H1 (cell line): ENCODE measurements at regions not wholly inside any gene's neighbourhood (a gene's known extent, or its start where the extent isn't known, plus 50 kb on each side); places are given as distances from the start of the nearest gene placed in this dataset.

ENCODE experiments used
- CTCF ChIA-PET: fragments of 300-600 bp; sonication (Branson Sonifier 250); formaldehyde crosslinking; loops from one replicate; lab custom pipeline; 2021; ENCODE audit not compliant: partially characterized antibody; lab: Charles Lee
- POLR2A ChIA-PET: fragments of 300-600 bp; sonication (Branson Sonifier 250); formaldehyde crosslinking; loops from one replicate; lab custom pipeline; 2021; ENCODE audit warnings: inconsistent platforms; ENCODE audit not compliant: partially characterized antibody; lab: Charles Lee
- DNase-seq, 2 experiments: peaks; one replicate each; pipeline versions ENCODE4 v3.0.0 to v3.0.0-alpha.2; 2010 to 2022; ENCODE audit warnings: low spot score in 2 of 2, low read depth in 1 of 2, mixed read lengths in 1 of 2
- FAIRE-seq: peaks from 2 replicates; lab custom pipeline; 2011; peaks lifted over from hg19 to GRCh38; lab: Jason Lieb, UNC
- H2AFZ ChIP-seq: 2 replicates; pipeline ENCODE4 v1.8.1; 2012; ENCODE audit warnings: low read length, inconsistent platforms
- H2AK5ac ChIP-seq: 2 replicates; pipeline ENCODE4 v1.6.1; 2013; ENCODE audit warnings: low read depth, low read length
- H2BK120ac ChIP-seq: replicated peaks from 2 replicates; pipeline ENCODE3; 2013; ENCODE audit warnings: low read depth, low read length, inconsistent platforms
- H2BK12ac ChIP-seq: 2 replicates; pipeline ENCODE4 v1.6.1; 2013; ENCODE audit warnings: low read depth, low read length
- H2BK15ac ChIP-seq: 2 replicates; pipeline ENCODE4 v1.6.1; 2013; ENCODE audit warnings: low read length
- H2BK20ac ChIP-seq: 2 replicates; pipeline ENCODE4 v1.6.1; 2013; ENCODE audit warnings: low read length
- H2BK5ac ChIP-seq: 2 replicates; pipeline ENCODE4 v1.6.1; 2013; ENCODE audit warnings: low read depth, low read length
- H3K14ac ChIP-seq: 2 replicates; pipeline ENCODE4 v1.6.1; 2013; ENCODE audit warnings: inconsistent platforms; ENCODE audit not compliant: insufficient read length
- H3K18ac ChIP-seq: 2 replicates; pipeline ENCODE4 v1.6.1; 2013; ENCODE audit warnings: low read length; ENCODE audit errors: extremely low read depth
- H3K23ac ChIP-seq: 2 replicates; pipeline ENCODE4 v1.6.1; 2013; ENCODE audit warnings: inconsistent platforms; ENCODE audit not compliant: insufficient read length
- H3K23me2 ChIP-seq: 2 replicates; pipeline ENCODE4 v1.6.1; 2013; ENCODE audit warnings: low read depth, low read length
- H3K27ac ChIP-seq: 2 replicates; pipeline ENCODE4 v1.6.1; 2011; ENCODE audit warnings: low read depth, low read length, inconsistent platforms
- H3K27me3 ChIP-seq, 4 experiments: replicated peaks in 1 of 4; 1 replicate in 1 of 4; 2 replicates in 3 of 4; pipeline versions ENCODE4 v1.6.1 to v1.8.1; 2011 to 2013; ENCODE audit warnings: low read length in 3 of 4, mild to moderate bottlenecking in 3 of 4, inconsistent platforms in 2 of 4, mixed read lengths in 2 of 4, moderate library complexity in 1 of 4; ENCODE audit not compliant: control insufficient read depth in 3 of 4, insufficient read depth in 3 of 4; ENCODE audit errors: extremely low read depth in 1 of 4
- H3K36me3 ChIP-seq, 4 experiments: 2 replicates each; pipeline versions ENCODE4 v1.6.1 to v1.8.1; 2011 to 2013; ENCODE audit warnings: mild to moderate bottlenecking in 4 of 4, low read length in 3 of 4, moderate library complexity in 2 of 4, control low read depth in 1 of 4, inconsistent platforms in 1 of 4; ENCODE audit not compliant: insufficient read depth in 4 of 4, control insufficient read depth in 2 of 4
- H3K4ac ChIP-seq: replicated peaks from 2 replicates; pipeline ENCODE3; 2013; ENCODE audit warnings: low read length, low read depth, mixed read lengths, inconsistent platforms; ENCODE audit not compliant: insufficient read length
- H3K4me1 ChIP-seq, 4 experiments: replicated peaks in 1 of 4; 1 replicate in 1 of 4; 2 replicates in 3 of 4; pipeline versions ENCODE4 v1.6.1 to v1.8.1; 2011 to 2013; ENCODE audit warnings: low read length in 3 of 4, inconsistent platforms in 2 of 4, mixed read lengths in 1 of 4; ENCODE audit not compliant: insufficient read depth in 4 of 4, control insufficient read depth in 3 of 4
- H3K4me2 ChIP-seq, 2 experiments: 2 replicates each; pipeline versions ENCODE4 v1.6.1 to v1.8.1; 2011 to 2013; ENCODE audit warnings: low read depth in 2 of 2, low read length in 2 of 2, control low read depth in 1 of 2, inconsistent platforms in 1 of 2, mild to moderate bottlenecking in 1 of 2; ENCODE audit not compliant: insufficient read depth in 1 of 2
- H3K4me3 ChIP-seq, 4 experiments: fragments of 200-600, 300-600 bp in 1 of 4; sonication (generic), shearing (Covaris generic), sonication (Bioruptor Twin) in 1 of 4; 2 replicates each; pipeline versions ENCODE4 v1.5.1 to v1.8.1; 2011 to 2016; ENCODE audit warnings: low read length in 4 of 4, low read depth in 3 of 4, control low read depth in 2 of 4, inconsistent platforms in 2 of 4, mild to moderate bottlenecking in 2 of 4, mixed read lengths in 1 of 4, moderate library complexity in 1 of 4; ENCODE audit not compliant: insufficient read depth in 2 of 4; ENCODE audit errors: extremely low read depth in 1 of 4
- H3K56ac ChIP-seq: replicated peaks from 2 replicates; pipeline ENCODE3; 2013; ENCODE audit warnings: low read depth, mild to moderate bottlenecking, mixed read lengths, low read length, inconsistent platforms; ENCODE audit not compliant: insufficient read length
- H3K79me1 ChIP-seq: 2 replicates; pipeline ENCODE4 v1.6.1; 2013; ENCODE audit warnings: low read depth, low read length, control low read depth
- H3K79me2 ChIP-seq, 2 experiments: 2 replicates each; pipeline versions ENCODE4 v1.6.1 to v1.8.1; 2012 to 2013; ENCODE audit warnings: low read length in 2 of 2, mild to moderate bottlenecking in 2 of 2, inconsistent platforms in 1 of 2; ENCODE audit not compliant: insufficient read depth in 2 of 2, control insufficient read depth in 1 of 2
- H3K9ac ChIP-seq, 4 experiments: replicated peaks in 1 of 4; 1 replicate in 1 of 4; 2 replicates in 3 of 4; pipeline versions ENCODE4 v1.6.1 to v1.8.1; 2011 to 2013; ENCODE audit warnings: low read depth in 3 of 4, low read length in 3 of 4, control low read depth in 2 of 4, mild to moderate bottlenecking in 2 of 4, moderate library complexity in 2 of 4, inconsistent platforms in 1 of 4; ENCODE audit errors: extremely low read depth in 1 of 4
- H3K9me3 ChIP-seq, 2 experiments: 2 replicates each; pipeline versions ENCODE4 v1.6.1 to v1.8.1; 2012 to 2013; ENCODE audit warnings: mild to moderate bottlenecking in 2 of 2, moderate library complexity in 2 of 2, control low read depth in 1 of 2, inconsistent platforms in 1 of 2, low read depth in 1 of 2, low read length in 1 of 2, mixed read lengths in 1 of 2; ENCODE audit not compliant: insufficient read depth in 2 of 2
- H4K20me1 ChIP-seq, 2 experiments: replicated peaks in 1 of 2; 2 replicates each; pipeline versions ENCODE3 to v1.8.1; 2011 to 2013; ENCODE audit warnings: inconsistent platforms in 2 of 2, low read length in 2 of 2, mild to moderate bottlenecking in 1 of 2; ENCODE audit not compliant: insufficient read depth in 2 of 2, control insufficient read depth in 1 of 2
- H4K5ac ChIP-seq: 2 replicates; pipeline ENCODE4 v1.6.1; 2013; ENCODE audit warnings: low read length, low read depth, mixed read lengths, inconsistent platforms; ENCODE audit not compliant: insufficient read length
- H4K8ac ChIP-seq: 2 replicates; pipeline ENCODE4 v1.8.0; 2013; ENCODE audit warnings: mild to moderate bottlenecking, moderate library complexity, low read length, inconsistent platforms; ENCODE audit not compliant: insufficient read depth; ENCODE audit errors: extremely low read depth
- H4K91ac ChIP-seq: replicated peaks from 2 replicates; pipeline ENCODE3; 2013; ENCODE audit warnings: low read length, mixed read lengths, inconsistent platforms; ENCODE audit not compliant: insufficient read length
- BCL11A ChIP-seq, 2 experiments: IDR thresholded peaks; one replicate each; pipeline ENCODE4 v1.6.1; 2011; ENCODE audit warnings: low read depth in 2 of 2, low read length in 2 of 2, mild to moderate bottlenecking in 2 of 2
- CBX5 ChIP-seq: fragments of 300-800, 300-1000 bp; sonication (generic); IDR thresholded peaks from 2 replicates; pipeline ENCODE4 v1.7.1; 2016; ENCODE audit warnings: antibody characterized with exemption, low read length, low read depth
- CBX8 ChIP-seq: fragments of 300-800, 300-1000 bp; sonication (generic); IDR thresholded peaks from 2 replicates; pipeline ENCODE4 v1.7.1; 2016; ENCODE audit warnings: low read depth, low read length, borderline replicate concordance
- PHF8 ChIP-seq: fragments of 200-600 bp; sonication (generic); conservative IDR thresholded peaks from 2 replicates; pipeline ENCODE4 v1.7.1; 2012; ENCODE audit warnings: low read depth, mild to moderate bottlenecking, inconsistent platforms, low read length, moderate library complexity
- RAD21 ChIP-seq, 2 experiments: IDR thresholded peaks in 1 of 2; conservative IDR thresholded peaks in 1 of 2; 2 replicates each; pipeline ENCODE4 v1.6.1; 2011; ENCODE audit warnings: low read depth in 2 of 2, low read length in 2 of 2, improper control_type of control experiment in 1 of 2, inconsistent platforms in 1 of 2, mild to moderate bottlenecking in 1 of 2, moderate library complexity in 1 of 2
- RBBP5 ChIP-seq: IDR thresholded peaks from 2 replicates; pipeline ENCODE4 v1.7.1; 2012; ENCODE audit warnings: low read depth, mild to moderate bottlenecking, inconsistent platforms, low read length, moderate library complexity, borderline replicate concordance
- RXRA ChIP-seq: IDR thresholded peaks from 2 replicates; pipeline ENCODE4 v1.6.1; 2011; ENCODE audit warnings: low read depth, mild to moderate bottlenecking, low read length, moderate library complexity; ENCODE audit not compliant: insufficient read depth
- SIN3A ChIP-seq, 2 experiments: IDR thresholded peaks in 1 of 2; conservative IDR thresholded peaks in 1 of 2; 2 replicates each; pipeline ENCODE4 v1.6.1; 2011 to 2012; ENCODE audit warnings: low read length in 2 of 2, improper control_type of control experiment in 1 of 2, low read depth in 1 of 2, mild to moderate bottlenecking in 1 of 2
- YY1 ChIP-seq: IDR thresholded peaks from 2 replicates; pipeline ENCODE4 v1.6.1; 2011; ENCODE audit warnings: low read depth, mild to moderate bottlenecking, low read length
- WGBS, 2 experiments: shearing (Covaris generic) in 1 of 2; methylation state at CpG; one replicate each; pipeline versions ENCODE4 v1.1.6 to v1.1.7; 2013 to 2015; ENCODE audit warnings: low lambda C conversion rate in 2 of 2, mixed read lengths in 2 of 2, inconsistent platforms in 1 of 2, low coverage in 1 of 2, missing lambda C conversion rate in 1 of 2; ENCODE audit not compliant: insufficient replicate concordance in 2 of 2, insufficient coverage in 1 of 2, insufficient read length in 1 of 2; ENCODE audit errors: extremely low coverage in 1 of 2, missing lambda C conversion rate in 1 of 2; 5-methylcytosine and 5-hydroxymethylcytosine counted together
- TF ChIP-seq, protein P1 (sequence below): IDR thresholded peaks from 2 replicates; pipeline ENCODE4 v1.6.1; 2011; ENCODE audit warnings: low read length, improper control_type of control experiment
- TF ChIP-seq, protein P2 (sequence below): IDR thresholded peaks from 2 replicates; pipeline ENCODE4 v1.6.1; 2012; ENCODE audit warnings: low read length, inconsistent platforms

DNA sequence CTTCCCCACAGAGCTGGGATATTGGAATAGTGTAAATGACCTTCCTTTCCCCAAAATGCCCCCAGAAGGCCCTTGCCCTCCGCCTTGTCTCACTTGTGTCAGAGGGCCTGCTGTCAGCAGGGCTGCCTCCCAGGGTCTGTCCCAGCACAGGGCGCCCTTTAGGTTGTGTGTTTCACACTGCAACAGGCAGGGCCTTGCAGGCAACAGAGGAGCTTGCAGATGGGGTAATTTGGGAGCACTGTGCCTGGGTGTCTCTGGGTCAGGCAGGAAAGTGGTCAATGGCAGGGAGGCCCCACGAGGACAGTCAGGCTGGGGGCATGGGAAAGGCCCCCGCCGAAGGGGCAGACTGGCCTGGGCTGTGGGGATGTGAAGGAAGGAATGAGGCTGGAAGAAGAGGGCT lies 130.7 kb downstream of the ASB1 start:
- Histone ChIP-seq H2BK20ac (no peak overlapping the region), H3K56ac (no peak overlapping the region), H3K9ac (no peak overlapping the region), H4K20me1 (no peaks in the 10 kb centered on the region), H3K79me2 (no peaks in the 10 kb centered on the region), H3K4me1 (peaks cover 0 to 3% (median 1%) of the 10 kb centered on the region in 4 experiments; a peak in 6 of 7 replicates), H3K4me3 (no peak overlapping the region), H2BK120ac (no peak overlapping the region), H2BK5ac (no peak overlapping the region), H4K8ac (no peak overlapping the region), H2BK15ac (no peak overlapping the region), H3K4me2 (no peak overlapping the region), H3K79me1 (no peaks in the 10 kb centered on the region), H3K23me2 (peaks cover 3% of the 10 kb centered on the region; the same call in 1 of the 2 replicates), H4K91ac (no peak overlapping the region), H3K27me3 (no peaks in the 10 kb centered on the region; a peak in 1 of 7 replicates), H3K4ac (no peak overlapping the region), H3K9me3 (no peaks in the 10 kb centered on the region), H2AK5ac (no peak overlapping the region), H3K27ac (no peak overlapping the region), H2AFZ (no peak overlapping the region), H2BK12ac (no peak overlapping the region), H3K14ac (no peak overlapping the region), H3K23ac (no peak overlapping the region), H3K36me3 (no peaks in the 10 kb centered on the region), H3K18ac (no peak overlapping the region), H4K5ac (no peak overlapping the region)
- POLR2A ChIA-PET: no interaction called here
- FAIRE-seq (no peak), DNase-seq (no peak)
- 83% methylated on average over 5 of the region's 5 CpGs; no CpG with 5 or more reads in 1 of the 2 experiments for WGBS, 2 experiments
- CTCF ChIA-PET: no interaction called here
- TF ChIP-seq YY1 (no peak), RXRA (no peak), SIN3A (conservative IDR thresholded peaks at IDR 0.05 in 1 of 2, IDR thresholded peaks at IDR 0.05 in 1 of 2; ENCODE audit: low read depth in 1 of 2, low read length in 2 of 2) (no peak), CBX5 (no peak), CBX8 (no peak), PHF8 (no peak), RAD21 (IDR thresholded peaks at IDR 0.05 in 1 of 2, conservative IDR thresholded peaks at IDR 0.05 in 1 of 2; ENCODE audit: low read depth in 2 of 2, low read length in 2 of 2) (no peak), BCL11A (IDR thresholded peaks at IDR 0.05; ENCODE audit: low read depth in 2 of 2, low read length in 2 of 2) (no peak), RBBP5 (no peak)
- TF ChIP-seq, protein P1, sequence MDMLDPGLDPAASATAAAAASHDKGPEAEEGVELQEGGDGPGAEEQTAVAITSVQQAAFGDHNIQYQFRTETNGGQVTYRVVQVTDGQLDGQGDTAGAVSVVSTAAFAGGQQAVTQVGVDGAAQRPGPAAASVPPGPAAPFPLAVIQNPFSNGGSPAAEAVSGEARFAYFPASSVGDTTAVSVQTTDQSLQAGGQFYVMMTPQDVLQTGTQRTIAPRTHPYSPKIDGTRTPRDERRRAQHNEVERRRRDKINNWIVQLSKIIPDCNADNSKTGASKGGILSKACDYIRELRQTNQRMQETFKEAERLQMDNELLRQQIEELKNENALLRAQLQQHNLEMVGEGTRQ: no peak
- TF ChIP-seq, protein P2, sequence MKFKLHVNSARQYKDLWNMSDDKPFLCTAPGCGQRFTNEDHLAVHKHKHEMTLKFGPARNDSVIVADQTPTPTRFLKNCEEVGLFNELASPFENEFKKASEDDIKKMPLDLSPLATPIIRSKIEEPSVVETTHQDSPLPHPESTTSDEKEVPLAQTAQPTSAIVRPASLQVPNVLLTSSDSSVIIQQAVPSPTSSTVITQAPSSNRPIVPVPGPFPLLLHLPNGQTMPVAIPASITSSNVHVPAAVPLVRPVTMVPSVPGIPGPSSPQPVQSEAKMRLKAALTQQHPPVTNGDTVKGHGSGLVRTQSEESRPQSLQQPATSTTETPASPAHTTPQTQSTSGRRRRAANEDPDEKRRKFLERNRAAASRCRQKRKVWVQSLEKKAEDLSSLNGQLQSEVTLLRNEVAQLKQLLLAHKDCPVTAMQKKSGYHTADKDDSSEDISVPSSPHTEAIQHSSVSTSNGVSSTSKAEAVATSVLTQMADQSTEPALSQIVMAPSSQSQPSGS: no peak
